Lower leg skin (tissue), 3 donors: ENCODE measurements at regions not wholly inside any gene's neighbourhood (a gene's known extent, or its start where the extent isn't known, plus 50 kb on each side); places are given as distances from the start of the nearest gene placed in this dataset.

Experiments
- POLR2A ChIP-seq, 2 donors: fragments of 450-650 bp; IDR thresholded peaks; one replicate each; pipeline ENCODE4 v1.6.1; 2016 to 2017; ENCODE audit warnings: antibody characterized with exemption in 2 of 2, mild to moderate bottlenecking in 1 of 2, moderate library complexity in 1 of 2
- TF ChIP-seq, protein P1 (sequence below), 3 donors: fragments of 450-650 bp; IDR thresholded peaks; one replicate each; pipeline ENCODE4 v1.5.1; 2016; ENCODE audit warnings: antibody characterized with exemption in 3 of 3, mild to moderate bottlenecking in 3 of 3, moderate library complexity in 2 of 3

DNA sequence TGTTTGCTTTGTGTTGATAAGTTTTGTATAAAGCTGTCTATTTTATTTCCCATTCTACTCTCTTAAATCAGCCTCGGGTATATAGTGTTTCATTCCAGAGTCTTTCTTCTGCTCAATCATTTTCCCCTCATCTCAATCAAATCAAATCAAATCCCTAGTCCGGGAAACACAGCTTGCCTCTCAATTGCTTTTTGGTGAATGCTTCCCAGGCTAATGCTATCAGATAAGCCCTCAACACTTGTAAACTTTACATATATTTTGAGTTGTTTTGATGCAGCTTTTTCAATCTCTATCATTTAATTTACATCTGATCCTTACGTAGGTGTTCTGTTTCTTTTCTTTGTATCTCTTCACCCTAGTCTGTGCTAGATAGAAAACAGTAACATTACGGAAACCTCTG is 416.7 kb upstream of the PDE3A start:
- TF ChIP-seq POLR2A (IDR thresholded peaks at IDR 0.05), result no peak
- TF ChIP-seq, protein P1, sequence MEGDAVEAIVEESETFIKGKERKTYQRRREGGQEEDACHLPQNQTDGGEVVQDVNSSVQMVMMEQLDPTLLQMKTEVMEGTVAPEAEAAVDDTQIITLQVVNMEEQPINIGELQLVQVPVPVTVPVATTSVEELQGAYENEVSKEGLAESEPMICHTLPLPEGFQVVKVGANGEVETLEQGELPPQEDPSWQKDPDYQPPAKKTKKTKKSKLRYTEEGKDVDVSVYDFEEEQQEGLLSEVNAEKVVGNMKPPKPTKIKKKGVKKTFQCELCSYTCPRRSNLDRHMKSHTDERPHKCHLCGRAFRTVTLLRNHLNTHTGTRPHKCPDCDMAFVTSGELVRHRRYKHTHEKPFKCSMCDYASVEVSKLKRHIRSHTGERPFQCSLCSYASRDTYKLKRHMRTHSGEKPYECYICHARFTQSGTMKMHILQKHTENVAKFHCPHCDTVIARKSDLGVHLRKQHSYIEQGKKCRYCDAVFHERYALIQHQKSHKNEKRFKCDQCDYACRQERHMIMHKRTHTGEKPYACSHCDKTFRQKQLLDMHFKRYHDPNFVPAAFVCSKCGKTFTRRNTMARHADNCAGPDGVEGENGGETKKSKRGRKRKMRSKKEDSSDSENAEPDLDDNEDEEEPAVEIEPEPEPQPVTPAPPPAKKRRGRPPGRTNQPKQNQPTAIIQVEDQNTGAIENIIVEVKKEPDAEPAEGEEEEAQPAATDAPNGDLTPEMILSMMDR (IDR thresholded peaks at IDR 0.05), result no peak
